ENCODE measurements at regions not wholly inside any gene's neighbourhood (a gene's known extent, or its start where the extent isn't known, plus 50 kb on each side); places are given as distances from the start of the nearest gene placed in this dataset.

DNA sequence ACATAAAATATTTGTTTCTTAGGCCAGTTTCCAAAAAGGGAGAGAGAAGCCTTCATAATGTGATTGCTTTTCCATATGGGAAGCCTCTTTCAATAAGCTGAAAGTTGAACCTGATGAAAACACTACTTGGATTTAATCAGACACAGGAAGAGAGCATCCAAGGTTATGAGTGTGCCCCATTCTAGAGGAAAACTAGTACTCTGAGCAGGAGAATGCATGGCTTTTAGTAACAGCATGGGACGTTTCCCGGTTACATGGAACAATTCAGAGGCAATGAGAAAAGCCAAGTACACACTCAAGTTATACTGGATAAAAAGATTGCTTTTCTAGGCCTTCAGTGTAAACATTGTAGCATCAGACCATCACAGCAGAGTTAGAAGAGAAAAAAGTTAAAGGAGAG lies 315.8 kb downstream of the ZNF516 start:
- DNase-seq: no peak

DNA sequence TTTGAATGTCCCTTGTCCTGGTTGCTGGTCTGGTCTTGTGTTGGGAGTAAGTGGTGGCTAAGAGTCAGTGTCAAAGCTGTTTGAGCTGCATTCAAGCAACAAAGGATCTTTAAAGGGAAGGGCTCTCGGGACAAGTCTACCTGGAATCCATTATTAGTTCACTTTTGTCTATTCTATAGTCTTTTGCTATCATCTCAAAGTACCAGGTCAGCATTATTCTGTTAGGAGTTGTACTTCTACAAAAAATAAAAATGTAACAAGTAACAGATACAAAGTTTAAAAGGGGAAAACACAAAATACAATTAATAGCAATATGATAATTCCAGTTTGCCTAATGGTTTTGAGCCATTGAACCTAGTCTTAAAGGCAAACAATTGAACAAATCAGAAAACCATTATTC lies 317.9 kb downstream of the ZNF516 start:
- no peak for DNase-seq

DNA sequence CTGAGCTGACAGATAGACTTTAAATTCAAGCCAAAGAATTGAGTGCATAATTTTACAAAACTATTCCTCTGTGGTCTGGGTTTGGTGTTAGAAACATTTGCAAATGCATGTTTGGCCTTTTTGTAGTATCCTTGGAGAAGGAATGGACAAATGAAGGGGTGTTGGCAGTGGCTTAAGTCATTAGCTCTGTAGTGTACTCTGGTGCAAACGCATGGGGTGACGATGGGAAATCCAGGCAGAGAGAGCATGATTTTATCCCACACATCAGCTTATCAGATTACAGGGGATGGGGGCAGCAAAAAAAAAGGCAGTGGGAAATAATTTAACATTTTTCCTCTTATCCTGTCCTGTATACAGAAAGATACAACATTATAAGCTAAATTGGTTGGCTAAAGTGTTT lies 320.6 kb downstream of the ZNF516 start:
- no peak for DNase-seq

DNA sequence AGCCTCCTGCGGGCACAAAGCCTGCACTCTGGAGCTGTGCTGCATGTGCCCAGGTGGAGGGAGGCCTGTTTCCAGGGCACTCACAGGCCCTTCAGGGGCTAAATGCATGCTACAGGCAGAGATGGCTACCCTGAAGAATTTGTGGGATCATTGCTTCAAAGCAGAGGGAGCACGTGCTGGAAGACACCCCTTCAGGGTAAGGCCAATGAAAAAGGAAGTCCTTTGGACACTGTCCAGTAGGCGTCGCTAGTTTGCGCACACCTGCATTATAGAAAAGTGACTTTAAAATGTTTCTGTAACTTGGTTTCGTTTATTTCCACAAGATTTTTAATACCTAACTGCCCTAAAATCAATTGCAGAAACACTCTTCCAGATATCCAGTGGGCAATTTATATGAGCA lies 325.3 kb downstream of the ZNF516 start:
- DNase-seq: no peak

DNA sequence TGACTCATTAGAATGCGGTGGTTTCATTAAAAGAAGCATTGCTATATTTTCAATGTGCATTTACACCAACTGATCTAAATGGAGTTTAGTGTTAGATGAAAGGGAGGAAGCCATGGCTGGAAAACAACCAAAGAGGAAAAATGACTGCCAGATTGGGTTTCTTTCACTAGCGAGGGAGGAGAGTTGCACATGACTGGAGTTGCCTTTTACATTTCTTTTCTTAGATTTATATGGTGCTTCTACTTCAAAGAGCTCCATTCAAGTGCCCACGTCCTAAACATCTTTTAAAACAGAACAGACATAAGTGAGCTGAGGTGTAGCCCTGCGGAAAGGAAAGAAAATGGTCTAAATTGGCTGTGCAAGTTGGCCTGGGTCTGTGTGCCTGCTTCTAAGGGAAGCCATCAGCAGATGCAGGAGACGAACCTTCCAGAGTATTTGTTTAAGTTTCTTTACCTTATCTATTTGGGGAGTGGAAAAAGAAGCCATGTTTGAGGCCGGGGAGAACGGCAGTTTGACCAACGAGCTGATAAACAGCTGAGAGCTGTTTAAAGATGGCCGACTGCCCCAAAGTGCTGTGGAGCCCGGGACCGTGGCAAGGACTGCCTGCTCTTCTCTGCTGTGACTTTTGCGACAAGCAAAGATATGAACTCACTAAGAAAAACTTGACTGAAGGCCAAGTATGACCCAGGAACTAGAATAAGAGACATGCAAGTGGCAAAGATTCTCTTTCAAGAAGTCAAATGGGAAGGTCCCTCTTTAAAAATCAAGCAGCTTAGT lies 327.0 kb downstream of the ZNF516 start:
- no peak for DNase-seq

DNA sequence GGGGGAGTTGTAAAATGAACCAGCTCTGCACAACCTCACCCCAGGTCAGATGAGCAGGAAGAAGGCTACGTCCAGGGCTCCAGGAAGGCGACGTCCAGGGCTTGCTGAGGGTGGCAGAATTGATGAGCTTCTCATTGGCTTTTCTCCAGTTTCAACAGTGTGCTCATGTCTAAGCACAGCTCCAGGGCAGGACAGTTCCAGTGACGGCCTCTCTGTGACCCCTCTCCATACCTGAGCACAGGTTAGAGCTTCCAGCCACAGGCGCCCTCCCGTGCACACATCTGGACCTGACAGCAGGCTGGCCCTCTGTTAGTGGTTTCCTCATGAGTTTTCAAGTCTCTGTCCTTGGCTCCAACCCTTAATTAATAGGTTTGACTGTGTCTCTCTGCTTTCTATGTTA lies 327.6 kb downstream of the ZNF516 start:
- DNase-seq: no peak

DNA sequence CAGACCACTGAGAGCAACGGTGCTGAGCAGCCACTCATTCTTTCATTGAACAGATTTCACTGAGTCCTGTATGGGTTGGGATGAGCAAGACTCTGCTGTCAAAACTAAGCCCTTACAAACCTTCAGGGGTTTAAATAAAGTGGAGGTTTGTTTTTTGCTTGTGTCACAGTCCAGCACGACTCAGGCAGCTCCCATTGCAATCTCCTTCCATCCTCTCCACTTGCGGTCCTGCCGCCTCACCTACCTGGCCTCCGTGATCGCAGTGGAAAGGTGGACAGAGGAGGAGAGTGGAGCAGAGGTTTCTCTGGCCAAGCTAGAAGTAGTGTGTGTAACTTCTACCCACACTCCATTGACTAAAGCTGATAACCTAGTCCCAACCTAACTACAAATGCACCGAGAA lies 332.2 kb downstream of the ZNF516 start:
- no peak for DNase-seq

DNA sequence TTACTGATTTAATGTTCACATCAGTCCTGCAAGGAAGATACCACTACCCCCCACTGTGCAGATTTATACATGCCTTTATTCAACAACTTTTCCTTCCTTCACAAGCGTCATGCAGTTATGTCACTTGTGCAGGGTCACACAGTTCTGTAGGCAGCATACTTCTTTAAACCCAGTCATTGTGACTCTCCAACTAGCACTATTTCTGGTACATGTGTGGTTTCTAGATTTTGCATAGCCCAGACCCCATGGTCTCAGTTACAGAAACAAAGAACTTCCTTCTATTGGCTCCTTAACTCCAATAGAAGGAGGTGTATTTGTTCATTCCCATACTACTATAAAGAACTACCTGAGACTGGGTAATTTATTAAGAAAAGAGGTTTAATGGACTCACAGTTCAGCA lies 333.1 kb downstream of the ZNF516 start:
- DNase-seq: no peak

DNA sequence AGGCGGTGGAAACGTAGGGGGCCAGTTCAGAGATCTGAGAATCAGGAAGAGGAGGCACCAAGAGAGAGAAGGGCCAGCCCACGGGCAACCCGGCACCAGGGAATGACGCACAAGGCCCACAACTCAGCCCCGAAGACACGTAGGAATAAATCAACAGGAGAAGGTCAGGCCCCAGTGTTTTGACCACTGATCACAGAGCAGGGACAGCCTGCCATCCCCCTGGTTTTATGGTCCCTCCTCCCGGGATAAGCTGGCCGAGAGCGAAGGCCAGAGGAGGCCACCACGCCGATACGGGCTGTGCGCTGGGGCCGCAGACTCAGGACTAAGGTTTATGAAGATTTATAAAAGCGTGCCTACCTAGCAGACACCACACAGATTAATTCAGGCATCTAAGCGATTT lies 341.4 kb downstream of the ZNF516 start:
- DNase-seq: no peak

DNA sequence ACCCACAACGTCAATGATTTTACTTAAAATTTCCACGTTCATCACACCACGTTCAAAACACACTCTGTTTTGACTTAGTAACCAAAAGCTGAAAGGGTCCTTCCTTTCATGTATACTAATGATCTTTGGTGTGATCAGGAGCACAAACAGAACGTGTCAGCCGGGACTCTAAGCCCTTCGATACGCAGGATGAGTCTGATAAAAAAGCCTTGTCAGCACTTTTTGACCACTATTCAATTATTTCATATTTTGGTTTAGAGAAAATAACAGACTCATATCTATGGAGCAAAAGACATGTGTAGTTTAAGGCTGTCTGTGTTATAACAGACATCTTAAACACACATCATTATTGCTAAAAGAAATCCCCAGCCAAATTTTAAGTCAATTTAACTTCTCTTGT lies 345.3 kb downstream of the ZNF516 start:
- DNase-seq: no peak

DNA sequence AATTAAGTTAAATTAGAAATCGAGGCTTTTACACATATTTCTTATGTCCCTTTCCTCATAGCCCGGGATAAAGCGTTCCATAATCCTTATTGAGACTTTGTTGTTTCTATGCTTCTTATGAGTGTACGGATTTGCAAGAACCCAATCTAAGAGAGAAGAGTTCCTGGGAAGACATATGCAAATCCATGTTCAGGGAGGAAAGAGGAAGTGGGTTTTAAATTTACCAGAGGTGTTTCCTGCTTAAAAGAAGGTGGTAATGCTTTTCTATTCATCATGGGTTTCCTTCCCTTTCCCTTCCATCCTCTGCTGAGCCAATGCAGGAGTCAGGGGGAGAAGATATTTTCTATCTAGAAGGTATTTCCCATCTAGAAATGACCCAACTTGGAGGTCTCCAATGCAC lies 345.8 kb downstream of the ZNF516 start:
- DNase-seq: no peak

DNA sequence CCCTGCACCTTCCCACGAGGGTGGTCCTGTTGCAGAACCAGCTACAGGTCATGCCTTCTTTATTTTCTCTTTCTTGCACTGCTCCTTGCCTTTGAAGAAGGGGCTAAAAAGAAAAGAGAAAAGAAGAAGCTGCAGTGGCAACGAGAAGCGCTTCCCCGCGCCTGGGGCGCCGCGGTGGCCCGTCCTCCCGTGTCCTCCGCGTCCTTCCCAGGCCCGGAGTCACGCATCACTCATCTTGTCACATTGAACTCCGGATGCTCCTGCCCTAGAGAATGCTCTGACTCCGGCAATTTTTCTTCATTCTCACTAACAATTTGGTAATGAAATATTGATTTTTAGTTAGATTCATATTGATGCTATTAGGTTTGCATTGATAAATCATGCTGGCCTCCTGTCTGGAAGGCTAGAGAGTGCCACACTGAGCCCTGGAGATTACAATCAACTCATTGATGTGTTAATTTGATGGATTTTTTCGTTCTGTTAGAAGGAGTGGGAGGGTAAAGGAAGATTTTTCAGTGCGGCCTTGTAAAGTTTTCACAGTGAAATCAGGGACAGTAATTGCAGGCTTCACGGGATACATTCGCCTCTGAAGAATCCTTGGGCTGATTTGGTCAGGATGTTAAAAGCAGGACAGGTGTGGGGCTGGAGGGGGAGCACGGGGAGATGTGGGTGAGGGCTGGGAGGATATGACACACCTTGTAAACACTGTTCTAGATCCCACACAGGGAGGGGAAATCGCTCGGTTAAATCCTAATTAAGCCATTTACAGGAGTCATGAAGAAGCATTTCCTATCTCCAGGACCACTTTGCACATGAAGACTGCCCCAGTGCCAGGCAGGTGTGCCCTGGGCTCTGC lies 349.3 kb downstream of the ZNF516 start:
- DNase-seq: no peak

DNA sequence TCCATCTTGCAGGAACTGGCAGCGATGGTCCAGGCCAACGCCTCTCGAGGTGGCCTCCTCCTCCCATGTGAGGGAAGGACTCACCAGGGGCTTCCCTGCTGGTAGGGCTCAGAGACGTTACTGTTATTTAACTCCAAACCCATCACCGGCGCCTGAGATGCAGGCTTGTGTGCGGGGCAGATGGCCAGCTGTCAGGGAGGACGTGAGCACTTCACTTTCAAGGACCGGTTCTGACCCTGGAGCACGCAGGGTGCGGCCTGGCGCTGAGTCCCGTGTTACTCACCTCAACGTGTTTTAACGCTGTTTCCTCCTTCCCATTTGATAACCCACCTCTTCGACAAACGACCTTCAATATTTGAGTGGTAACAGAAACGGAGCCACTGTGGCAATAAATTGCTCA lies 350.2 kb downstream of the ZNF516 start:
- no peak for DNase-seq

DNA sequence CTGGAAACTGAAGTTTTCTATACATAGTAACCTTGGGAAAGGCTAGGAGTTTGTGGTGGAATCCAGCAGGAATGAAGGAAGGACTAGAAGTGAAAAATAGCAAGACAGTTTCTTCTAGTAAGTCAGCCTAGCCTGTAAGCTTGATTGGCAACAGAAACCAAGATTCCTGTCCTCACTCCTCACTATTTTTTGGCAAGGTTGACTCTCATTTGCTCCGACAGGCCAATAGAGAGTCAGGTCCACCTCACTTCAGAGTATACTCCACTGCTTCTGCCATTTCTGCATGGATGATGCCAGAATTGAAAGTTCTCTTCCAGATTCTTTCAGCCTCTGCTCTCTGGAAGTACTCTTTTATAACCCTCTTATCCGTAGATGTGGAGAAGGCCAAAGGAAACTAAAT lies 352.4 kb downstream of the ZNF516 start:
- DNase-seq: no peak

DNA sequence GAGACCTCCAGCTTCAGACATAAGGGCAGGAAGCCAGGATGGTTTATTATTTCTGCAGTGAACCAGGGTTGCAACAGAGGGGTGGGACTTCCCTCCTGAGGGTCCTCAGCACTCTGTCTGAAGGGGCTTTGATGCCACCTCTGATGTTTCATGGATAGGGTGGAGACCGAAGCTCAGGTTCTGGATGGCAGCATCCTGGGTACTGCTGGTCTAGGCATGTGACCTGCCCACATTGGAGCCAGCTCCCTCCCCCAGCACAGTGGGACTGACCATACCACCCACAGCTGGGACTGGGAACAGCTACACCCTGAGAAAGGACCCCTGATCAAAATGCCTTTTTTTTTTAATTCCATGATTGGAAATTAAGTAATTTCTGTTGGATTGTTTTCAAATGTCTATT lies 355.2 kb downstream of the ZNF516 start:
- no peak for DNase-seq

DNA sequence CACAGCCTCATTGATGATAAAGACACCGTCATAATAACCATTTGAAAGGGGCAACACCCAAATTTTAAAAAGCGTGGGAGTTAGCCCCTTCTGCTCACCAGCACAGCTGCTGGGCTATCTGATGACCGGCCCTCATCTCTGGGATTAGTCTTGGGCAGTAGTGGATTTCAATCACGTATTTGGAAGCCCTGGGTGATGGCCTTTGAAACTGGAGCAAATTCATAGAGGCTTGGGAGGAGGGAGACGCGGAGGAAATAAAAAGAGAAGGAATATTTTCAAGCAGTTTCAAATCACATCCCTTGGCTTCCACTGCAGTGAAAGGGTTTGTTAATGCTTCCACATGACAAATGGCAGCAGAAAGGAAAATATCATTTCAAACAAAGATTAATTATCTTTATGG lies 357.8 kb downstream of the ZNF516 start:
- DNase-seq: no peak

DNA sequence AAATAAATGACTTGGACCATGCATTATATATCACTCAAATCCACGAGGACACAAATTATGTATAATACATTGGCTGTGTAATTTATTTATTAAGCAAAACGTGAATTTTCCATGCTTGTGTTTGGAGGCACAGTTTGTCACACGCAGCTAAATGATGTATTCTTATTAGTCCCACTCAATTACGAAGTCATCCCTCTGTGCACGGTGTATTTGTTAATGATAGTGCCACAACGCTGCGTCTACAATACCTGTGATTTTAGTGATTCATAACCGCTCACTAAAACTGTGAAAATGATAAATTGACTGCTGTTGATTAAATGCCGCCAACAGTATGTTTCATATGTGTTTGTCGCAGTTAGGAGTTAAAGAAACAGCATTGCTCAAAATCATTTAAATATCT lies 358.3 kb downstream of the ZNF516 start:
- DNase-seq: no peak

DNA sequence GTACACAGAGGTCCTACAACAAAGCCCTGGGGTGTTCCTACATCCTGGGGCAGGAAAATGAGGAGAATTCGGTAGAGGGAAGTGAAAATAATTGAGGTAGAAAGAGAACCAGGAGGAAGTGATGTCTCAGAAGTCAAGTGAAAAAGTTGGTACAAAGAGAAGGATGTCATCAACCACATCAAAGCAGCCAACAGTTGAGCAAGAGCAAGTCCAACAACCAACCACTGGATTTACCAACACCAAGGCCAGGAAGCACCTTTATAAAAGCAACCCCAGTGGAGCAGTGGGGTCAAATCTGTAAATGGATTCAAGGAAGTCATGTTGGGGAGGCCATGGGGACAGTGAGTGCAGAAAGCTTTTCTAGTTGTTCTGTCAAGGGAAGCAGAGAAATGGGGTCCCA lies 360.4 kb downstream of the ZNF516 start:
- DNase-seq: no peak

DNA sequence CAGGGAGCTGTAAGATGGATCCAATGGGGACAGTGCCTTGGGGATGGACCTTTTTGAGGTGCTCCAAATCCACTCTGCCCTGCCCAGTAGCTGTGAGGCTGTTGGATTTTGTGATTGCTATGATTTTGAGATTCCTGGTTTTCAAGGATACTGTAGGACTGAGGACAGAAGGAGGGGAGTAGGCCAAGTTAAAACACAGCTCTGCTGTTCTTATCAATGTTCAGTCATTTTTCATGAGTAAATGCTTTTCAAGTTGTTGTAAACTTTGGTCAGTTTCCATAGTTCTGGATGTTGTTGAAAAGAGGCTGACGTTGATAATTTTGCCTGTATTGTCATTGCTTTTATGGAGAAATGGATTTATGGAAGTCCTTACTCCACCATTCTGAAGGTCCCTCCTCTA lies 361.2 kb downstream of the ZNF516 start:
- no peak for DNase-seq

DNA sequence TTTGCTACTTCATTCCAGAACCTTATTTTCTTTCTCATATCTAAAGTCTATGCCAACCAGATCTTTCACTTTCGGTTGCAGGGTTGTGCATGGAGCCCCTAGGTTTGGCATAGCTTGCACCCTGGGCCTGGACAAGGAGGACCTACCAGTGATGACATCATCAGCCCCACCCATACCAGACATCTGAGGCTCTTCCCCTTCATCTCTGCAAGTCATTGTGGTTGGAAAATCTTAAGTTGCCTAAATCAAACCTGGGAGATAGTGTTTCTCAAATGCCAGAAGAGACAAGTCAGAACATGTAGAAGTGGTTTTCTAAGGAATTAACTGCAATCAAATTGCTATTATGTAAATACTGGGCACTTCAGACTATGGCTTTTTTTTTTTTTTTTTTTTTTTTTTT lies 363.3 kb downstream of the ZNF516 start:
- DNase-seq: no peak

DNA sequence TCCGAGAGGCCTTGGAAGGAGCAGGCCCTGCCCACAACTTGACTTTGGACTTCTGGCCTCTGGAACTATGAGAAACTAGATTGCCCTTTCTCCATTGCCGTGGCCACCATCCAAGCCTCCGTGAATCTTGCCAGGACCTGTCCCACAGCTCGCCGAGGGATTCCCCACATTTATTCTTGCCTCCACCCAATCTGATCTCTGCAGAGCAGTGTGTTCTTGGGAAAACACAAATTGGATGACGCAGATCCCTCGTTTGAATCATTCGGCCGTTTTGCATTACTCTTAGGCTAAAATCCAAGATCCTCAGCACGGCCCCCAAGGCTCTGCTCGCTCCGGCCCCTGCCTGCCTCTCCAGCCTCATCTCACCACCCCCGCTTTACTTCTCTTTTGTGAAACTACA lies 364.2 kb downstream of the ZNF516 start:
- DNase-seq: no peak

DNA sequence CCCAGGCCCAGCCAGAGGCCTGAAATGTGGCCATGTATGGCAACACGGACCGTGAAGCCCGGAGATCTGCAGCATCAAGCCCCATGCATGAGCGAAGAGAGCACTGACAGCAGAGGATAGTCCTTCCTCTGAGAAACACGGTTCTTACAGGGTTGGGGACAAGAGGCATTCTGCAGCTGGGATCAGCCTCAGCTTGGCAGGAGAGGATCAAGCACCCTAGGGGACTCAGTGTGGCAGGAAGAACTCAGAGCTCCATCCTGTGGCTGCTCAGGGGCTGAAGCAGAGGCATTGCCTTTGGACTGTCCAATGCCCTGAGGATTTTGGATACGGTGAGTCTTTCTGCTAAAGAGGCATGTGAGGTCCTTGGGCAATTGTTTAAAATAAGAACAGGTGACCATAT lies 368.7 kb downstream of the ZNF516 start:
- no peak for DNase-seq

DNA sequence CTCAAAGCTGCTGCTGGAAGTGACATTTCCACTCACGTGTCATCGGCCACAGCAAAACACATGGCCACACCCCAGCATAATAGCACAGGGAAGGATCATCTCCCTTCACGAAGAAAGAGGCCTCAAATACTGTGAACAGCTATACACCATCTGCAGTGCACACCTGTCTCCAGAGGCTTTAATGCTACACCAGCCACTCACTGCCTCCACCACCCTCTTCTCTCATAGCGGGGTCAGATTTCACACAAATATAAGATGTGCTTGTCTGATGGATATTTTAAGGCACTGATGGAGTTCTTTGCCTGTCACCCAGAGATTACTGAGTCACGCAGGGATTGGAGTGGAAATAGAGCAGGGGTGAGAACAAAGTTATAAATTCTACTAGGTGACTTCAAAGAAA lies 374.0 kb downstream of the ZNF516 start:
- no peak for DNase-seq

DNA sequence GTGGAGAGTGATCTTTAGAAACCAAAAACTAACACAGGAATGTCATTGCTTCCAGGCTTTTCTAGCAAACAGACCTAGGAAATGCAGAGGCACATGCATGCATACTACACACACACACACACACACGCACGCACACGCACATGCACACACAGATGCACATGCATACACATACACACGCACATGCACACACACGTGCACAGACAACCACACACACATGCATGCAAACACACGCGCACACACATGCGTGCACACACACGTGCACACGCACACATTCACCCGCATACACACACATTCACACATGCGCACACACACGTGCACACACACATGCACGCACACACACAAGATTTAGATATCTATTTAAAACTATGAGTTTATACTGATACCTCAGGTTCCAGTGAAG lies 379.5 kb downstream of the ZNF516 start:
- no peak for DNase-seq

DNA sequence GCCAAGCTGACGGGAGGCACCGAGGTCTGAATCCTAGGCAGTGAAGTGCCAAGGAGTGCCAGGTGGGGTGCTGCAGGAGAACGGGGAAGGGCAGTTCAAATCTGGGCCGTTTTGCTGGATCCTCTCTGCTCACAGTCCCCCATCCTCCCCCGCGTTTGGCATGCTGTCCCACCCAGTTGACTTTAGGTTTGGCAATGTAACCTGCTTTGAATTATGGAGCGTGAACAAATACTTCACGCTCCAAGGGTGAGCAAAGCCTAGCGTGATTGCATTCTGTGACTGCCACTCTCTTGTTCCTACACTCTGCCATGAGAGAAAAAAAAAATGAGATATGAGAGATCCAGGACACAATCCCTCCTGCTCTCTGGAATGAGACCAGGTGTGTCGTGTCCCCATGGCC lies 381.9 kb downstream of the ZNF516 start:
- DNase-seq: no peak

All from NCI-H345 (cell line).